ENCODE measurements at regions not wholly inside any gene's neighbourhood (a gene's known extent, or its start where the extent isn't known, plus 50 kb on each side); places are given as distances from the start of the nearest gene placed in this dataset.

DNA sequence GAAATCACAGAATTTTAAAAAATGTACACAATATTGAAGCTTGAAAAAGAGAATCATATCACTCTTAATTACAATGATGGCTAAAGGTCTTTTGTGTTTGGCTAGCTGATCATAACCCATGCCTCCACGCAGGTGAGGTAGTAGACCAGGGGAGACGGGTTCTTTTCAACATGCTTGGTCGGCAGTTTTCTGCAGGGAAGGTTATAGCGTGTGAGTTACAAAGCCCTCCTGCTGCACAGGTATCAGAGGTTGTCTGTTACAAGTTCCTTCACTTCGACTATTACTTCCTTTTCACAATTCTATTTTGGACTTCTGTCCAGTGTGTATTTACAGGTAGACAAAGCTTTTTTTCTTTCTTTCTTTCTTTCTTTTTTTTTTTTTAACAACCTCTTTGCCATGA lies 127.1 kb upstream of the PRPS1L1 start:
- no peak for DNase-seq

DNA sequence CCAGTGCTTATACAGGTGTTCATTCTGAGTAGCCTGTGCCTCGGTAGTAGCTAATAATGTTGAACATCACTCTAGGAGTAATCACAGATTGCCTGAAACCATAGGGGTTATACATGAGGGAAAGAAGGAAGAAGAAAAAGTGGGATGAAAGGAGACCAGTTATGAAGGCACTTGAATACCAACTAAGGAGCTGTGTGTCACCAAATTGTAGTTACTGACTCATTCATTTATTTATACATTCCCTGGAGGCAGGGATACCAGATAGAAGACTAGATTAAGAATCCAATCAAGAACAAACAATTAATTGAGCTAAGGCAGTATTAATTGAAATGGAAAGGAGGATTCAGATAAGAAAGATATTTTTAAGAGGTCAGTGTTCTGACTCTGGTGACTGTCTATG lies 129.6 kb upstream of the PRPS1L1 start:
- no peak for DNase-seq

DNA sequence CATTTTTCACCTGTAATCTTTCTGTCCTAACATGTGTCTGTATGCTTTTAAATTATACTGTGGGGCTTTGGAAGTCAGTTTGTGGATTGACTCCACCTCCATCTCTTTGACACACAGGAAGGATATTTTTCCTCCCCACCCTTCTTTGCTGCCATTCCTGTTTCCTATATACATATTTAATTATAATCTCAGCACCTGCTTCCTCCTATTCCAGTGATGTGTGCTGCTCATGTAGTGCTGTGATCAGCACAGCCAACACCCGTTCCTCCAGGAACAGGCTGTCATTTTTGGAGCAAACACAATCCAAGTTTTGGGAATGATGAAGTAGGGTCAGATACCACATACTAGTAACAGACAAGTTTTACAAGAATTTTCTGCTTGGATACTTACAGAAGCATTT lies 135.0 kb upstream of the PRPS1L1 start:
- no peak for DNase-seq

DNA sequence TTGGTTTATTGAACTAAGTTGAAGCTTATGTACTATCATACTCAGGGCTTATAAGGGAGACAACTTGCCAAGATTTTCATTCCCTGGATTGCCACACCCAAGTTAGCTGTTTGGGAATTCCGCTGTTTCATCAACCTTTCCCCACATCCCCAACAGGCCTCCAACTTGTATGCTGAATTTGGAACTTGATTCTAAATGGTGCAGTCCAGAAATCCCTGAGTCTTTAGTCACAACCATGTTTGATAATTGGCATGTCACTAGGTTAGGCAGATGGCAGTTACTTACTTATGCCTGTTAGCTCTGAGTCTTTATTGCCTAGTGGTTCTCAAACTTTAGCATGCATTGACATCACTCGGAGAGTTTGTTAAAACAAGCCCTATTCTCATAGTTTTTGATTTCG lies 135.4 kb upstream of the PRPS1L1 start:
- no peak for DNase-seq

DNA sequence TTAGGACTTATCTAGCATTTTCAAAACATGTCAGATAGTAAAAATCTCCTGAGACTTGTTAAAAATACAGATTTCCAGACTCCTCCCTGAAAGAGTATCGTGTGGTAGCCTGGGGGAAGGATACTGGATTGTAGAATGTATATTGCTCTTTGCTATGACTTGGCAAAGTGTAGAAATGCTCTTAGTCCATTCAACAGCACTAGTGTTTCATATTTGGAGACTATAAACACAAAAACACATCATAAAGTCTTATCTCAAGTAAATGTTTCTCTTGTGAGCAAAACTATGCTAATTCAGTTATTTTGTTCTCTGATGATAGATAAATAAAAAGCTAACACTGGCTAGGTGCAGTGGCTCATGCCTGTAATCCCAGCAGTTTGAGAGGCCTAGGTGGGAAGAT lies 137.5 kb upstream of the PRPS1L1 start:
- no peak for DNase-seq

DNA sequence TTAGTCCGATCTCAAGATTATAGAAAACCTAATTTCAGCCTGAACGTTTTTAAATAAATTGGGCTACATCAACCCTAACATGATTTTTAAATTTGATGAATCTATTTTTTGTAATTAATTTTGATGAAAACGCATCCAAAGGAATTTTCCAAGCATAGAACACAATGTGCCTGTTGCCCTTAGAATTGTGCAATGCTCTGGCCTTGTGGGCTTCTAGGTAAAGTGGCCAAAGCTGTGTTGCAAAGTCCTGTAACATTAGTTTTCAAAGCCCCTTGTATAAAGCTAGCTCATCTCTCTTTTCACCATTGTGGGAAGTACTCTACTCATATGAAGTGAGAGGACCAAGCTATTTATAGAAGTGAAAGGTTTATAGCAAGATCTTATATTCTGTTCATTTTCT lies 138.4 kb upstream of the PRPS1L1 start:
- no peak for DNase-seq

DNA sequence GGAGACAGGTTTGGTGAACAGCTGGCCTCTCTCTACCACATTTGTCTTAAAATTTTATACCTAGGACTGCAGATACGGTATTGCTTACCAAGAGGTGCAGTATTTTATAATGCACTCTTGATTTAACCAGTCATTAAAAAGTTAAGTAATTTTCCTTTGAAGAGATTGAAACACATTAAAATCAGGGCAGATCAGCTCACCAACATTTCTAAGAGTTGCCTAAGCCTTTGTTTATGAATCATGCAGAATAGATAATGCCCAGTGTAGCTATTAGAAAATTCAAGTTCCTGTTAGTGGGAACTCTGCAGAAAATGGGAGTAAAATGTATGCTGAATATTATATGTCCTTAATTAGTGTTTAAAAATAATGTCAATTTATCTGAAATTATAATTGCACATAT lies 140.2 kb upstream of the PRPS1L1 start:
- DNase-seq = no peak

DNA sequence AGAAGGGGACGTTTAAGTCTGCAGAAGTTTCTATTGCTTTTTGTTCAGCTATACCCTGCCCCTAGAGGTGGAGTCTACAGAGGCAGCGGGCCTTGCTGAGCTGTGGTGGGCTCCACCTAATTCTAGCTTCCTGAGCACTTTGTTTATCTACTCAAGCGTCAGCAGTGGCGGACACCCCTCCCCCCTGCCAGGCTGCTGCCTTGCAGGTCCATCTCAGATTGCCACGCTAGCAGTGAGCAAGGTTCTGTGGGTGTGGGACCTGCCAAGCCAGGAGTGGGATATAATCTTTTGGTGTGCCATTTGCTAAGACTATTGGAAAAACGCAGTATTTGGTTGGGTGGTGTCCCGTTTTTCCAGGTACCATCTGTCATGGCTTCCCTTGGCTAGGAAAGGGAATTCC lies 147.3 kb upstream of the PRPS1L1 start:
- DNase-seq = no peak

DNA sequence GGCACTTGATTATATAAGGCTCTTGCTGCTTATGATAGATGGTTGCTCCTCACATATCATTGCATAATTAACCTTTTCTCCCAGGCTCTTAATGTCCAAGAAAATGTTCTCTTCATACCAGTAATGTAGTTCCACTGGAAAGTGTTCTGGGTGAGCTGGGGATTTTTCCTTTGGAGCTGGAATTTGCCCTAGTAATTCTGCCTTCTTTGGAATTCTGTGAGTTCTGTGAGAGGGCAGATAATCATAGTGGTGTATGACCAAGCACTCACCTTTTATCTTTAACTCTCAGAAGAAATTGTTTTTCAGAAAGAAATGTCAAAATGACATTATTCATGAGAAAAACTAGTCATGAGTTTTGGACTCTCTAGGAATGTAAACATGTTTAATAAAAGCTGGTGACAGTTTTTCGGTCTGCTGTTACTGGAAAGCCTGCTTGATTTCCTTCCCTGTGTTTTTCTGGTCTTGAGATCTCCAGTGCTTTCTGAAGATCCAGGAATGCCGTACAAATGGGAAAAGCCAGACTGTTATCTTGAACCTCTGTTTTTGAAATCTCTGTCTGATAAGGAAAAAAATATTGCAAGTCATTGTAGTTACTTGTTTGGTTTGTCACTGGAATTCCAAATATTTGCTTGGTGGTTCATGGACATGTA lies 148.3 kb upstream of the PRPS1L1 start:
- no peak for DNase-seq

DNA sequence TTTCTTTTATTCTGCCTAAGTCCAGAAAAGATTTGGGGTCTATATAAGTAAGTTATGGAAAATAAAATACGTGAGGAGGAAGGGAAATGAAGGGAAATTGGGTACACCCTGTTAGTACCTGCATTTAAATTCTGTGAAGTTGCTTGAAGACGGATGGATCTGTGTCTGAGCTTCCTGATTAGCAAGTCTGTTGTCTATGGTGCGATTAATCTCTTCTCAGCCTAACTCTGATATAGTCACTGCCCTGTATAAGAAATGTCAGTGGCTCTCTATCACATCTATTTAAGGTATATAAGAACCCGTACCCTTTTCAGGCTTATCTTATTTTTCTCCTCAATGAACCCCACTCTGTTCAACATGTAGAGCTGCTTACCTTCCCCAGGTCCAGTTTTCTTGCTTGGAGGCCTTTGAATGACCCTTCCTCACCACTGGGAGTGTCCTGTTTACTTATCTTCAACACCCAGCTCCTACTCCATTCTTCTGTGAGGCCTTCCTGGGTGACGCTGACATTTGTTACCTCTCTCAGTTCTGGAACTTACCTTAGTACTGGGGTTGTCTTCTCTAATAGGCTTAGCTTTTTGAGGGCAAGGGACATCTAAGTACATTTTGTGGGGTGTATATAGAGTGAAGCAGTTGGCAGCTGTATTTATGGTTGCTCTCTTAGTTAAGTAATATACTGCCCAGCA lies 149.6 kb upstream of the PRPS1L1 start:
- DNase-seq = no peak

DNA sequence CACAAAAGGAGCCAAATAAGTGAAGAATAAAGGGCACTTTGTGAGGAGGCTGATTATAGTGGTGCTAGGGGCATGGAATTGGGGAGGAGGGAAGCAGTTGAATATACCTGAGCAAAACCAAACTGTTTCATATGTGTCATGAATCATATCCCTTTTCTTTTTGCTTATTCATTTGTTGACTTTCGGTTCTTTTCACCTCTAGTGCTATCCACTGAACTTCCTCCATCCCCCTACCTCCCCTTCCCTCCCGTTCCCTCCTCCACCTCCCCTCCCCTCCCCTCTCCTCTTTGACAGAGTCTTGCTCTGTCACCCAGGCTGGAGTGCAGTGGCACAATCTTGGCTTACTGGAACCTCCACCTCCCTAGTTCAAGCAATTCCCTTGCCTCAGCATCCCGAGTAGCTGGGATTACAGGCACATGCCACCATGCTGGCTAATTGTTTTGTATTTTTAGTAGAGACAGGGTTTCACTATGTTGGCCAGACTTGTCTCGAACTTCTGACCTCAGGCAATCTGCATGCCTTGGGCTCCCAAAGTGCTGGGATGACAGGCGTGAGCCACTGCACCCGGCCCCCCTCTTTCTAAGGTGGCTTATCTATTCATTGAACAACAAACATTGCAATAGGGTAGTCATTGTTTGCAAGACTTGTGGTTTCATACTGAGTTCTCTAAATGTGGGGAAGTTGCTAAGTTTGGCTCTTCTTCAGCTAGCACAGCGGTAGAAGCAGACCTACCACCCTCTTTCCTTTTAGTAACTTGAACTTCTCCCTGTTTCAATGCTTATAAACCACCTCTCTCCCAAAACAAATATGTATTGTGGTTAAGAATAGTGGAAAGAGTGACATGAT lies 150.4 kb upstream of the PRPS1L1 start:
- no peak for DNase-seq

DNA sequence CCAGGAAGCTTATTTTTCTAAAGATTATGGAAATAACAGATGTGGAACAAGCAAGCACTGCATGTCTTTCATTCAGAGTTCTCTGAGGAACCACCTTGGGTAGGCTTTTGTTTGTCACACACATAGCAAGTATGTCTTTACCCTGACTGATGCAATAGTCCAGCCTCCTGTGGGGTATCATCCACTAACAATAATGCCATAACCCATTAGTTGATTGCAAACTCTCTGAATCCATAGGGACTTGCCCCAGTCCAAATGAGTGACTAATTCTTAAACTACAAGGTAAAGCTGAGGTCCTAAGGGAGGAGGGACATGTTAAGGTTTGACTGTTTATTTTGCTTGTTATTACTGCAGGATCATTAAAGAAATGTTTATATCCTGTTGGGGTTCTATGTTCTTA lies 151.4 kb upstream of the PRPS1L1 start:
- no peak for DNase-seq

DNA sequence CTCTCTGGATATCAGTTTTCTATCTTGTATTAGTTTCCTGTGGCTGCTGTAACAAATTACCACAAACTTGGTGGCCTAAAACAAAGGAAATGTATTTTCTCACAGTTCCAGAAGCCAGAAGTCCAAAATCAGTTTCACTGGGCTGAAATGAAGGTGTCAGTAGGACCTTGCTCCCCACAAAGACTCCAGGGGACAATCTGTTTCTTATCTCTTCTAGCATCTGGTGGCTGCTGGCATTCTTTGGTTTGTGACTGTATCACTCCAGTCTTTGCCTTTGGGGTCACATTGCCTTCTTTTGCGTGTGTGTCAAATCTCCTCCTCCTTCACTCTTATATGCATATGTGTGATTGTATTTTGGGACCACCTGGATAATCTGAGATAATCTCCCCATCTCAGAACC lies 153.0 kb upstream of the PRPS1L1 start:
- DNase-seq = no peak

DNA sequence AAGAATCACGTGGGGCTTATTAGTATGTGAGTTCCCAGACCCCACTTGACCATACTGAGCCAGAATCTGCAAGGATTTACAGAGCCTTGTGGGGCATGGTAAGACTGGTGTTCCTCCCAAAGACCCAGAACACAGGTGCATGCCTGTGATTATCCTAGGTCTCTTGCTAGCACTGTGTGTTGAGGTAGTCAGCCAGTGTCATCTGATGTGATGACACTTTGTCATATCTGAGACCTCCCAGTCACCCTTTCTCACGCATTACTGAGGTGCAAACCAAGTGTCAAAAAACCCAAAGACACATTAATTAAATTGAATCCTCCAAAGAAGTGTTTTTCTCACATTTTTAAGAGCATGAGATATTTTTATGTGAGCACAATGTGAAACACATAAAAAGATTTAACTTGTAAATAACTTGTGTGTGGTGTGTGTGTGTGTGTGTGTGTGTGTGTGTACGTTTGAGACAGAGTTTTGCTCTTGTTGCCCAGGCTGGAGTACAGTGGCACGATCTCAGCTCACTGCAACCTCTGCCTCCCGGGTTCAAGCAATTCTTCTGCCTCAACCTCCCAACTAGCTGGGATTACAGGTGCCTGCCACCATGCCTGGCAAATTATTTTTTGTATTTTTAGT lies 162.0 kb upstream of the PRPS1L1 start:
- DNase-seq = no peak

DNA sequence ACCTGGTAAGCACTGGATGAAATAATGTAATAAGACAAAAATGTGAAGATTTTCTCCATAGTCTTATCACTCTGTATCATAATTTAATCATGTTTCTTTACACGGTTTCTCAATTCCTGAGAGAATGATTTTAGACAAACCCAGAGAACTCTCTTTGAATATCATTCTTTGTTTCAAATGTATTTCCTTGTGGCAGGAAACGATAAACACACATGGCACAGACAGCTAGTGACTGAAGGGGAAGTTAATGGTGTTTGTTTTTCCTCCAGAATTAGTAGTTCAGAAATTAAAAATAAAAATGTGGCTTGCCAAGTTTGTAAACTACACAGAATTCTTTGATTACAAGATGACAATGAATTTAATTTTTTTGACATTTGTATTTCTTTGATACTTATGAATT lies 163.7 kb upstream of the PRPS1L1 start:
- no peak for DNase-seq

DNA sequence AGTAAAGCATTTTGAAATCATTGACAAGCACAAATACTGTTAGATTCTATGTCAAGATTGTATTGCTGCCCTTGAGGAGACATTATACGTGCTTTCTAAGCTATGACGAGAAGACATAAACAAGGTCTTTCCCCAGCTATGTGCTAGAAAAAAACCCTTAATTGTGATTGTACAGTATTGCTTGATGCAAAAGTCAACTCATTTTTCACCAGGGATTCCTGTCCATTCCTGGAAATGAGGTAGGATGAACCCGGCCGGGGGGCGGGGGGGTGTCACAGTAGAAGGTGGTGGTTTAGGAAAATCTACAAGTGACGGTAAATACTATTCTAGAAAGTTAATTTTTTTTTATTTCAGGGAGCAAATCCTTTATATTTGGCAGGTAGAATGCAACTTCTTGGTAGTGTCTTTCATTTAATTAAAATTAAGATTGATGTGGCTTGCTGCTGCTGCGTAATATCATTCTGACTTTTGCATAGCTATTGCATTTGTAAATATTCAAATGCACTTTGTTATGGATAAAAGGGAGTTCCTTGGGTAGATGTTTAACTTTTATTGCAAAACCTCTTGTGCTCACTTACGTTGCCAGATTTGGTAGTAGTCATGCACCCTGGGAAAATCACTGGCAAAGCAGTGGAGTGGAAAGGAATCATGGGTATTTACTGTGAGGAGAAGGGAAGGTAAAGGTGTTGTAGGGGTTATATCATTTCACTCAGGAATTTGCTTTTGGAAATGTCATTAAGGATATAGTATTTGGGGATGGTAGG lies 164.4 kb upstream of the PRPS1L1 start:
- DNase-seq = no peak

DNA sequence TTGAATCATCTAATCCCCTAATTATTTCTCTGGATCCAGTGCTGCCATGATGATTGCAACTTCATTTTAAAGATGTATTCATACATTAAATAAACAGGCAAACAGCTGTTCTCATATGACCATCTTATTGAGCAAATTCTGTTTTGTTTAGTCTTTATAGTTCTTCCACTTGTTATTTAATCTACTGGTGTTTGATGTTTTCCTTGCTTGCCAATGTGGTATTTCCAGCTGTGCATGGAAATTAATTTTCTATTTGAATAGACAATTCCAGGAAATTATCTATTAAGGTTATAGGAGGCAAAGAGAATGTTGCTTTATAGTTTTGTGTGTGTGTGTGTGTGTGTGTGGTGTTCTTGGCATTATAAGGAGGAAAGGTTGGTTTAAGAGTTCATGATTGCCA lies 167.0 kb upstream of the PRPS1L1 start:
- DNase-seq = no peak

DNA sequence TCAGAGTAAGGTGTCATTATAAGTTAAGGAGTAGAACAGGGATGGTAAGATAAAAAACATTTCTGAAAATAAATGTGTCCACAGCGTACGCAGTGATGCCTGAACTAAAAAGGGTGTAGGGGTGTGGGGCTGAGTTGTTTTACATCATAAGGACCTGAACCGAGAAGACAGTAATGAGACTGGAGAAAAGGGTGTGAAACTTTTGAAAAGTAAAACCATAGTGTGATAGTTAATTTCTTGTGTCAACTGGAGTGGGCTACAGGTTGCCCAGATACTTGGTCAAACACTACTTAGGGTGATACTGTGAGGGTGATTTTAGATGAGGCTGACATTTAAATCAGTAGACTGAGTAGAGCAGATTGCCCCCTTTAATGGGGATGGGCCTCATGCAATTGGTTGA lies 169.0 kb upstream of the PRPS1L1 start:
- DNase-seq = no peak

DNA sequence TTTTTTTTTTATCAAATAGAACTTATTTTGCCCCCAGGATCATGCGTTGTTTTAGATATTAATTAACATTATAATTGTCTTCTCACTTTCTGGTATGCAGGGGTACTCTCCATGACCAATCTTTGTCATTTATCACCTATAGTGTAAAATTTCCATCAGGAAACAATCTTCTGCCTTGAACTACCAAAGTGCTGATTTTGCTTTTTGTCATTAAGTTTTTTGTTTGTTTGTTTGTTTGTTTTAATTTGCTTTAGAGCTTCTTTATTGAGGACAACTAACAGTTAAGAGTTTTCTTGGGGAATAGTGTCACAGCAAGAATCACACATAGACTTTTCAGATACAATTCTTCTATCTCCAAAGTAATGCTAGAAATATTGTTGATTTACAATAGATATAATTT lies 171.2 kb upstream of the PRPS1L1 start:
- no peak for DNase-seq

DNA sequence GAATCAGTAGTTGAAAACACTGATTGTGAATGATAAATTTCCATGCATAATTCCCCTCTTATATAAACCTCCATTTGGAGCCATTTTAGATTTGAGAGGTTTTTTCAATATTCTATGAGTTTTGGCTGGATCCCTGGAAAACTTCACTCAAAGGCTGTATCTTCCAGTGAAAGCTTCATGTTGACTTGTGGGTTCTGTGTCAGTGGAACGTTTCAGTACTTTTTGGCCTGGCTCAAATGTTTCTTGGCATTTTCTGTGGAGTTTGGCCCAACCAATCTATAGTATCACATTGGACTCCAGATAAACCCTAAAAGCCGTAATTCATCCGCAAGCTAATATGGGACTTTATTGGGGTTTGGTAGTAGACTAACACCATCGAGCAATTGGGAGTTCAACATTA lies 172.6 kb upstream of the PRPS1L1 start:
- no peak for DNase-seq

DNA sequence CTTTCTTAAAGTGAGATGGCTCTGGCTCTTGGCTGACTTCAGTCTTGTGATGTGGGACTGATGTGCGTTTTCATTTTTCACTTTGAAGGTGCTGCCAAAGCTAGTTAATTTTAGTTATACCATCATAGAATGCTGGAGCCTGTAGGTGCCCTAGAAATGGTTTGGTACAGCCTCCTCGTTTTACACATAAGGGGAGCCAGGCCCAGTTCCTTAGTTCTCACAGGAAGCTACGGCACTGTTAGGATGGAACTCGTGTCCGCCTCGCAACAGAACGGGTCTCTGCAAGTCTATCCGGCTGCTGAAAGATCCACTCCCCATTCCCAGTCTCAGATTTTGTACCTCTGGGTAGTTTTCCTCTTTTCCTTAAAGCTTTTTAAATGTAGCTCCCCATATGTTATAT lies 173.2 kb upstream of the PRPS1L1 start:
- DNase-seq = no peak

DNA sequence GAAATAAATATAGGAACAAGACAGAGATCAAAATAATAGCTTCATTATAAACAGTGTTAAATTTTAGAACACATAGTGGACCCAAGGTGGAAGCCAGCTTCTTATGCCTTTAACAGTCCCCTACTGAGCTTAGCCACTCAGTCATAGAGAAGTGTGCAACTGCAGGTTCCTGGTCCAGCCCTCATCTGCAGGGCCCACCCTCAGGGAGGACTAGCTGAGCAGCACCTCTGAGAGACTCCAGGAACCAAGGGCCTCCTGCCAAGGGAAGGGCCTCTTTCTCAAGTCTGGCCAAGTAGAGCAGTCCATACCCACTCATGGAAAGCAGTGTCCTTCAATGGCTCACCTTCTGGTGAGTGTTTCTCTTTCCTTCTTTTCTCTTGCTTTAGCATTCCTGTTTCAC lies 173.7 kb upstream of the PRPS1L1 start:
- DNase-seq = no peak
